H9 (cell line): ENCODE measurements at regions not wholly inside any gene's neighbourhood (a gene's known extent, or its start where the extent isn't known, plus 50 kb on each side); places are given as distances from the start of the nearest gene placed in this dataset.

Source experiments
- DNase-seq: peaks from one replicate; pipeline ENCODE4 v3.0.0-alpha.2; 2017
- H2AFZ ChIP-seq: one replicate; pipeline ENCODE4 v1.6.1; 2013; ENCODE audit warnings: mild to moderate bottlenecking, low read length, control low read depth, moderate library complexity
- H2AK5ac ChIP-seq: 2 replicates; pipeline ENCODE4 v1.6.1; 2013; ENCODE audit warnings: low read length, control low read depth, mixed read lengths; ENCODE audit not compliant: insufficient read length
- H2BK120ac ChIP-seq: one replicate; pipeline ENCODE4 v1.6.1; 2013; ENCODE audit warnings: low read depth, mild to moderate bottlenecking, low read length, control low read depth, inconsistent platforms; ENCODE audit not compliant: poor library complexity, severe bottlenecking
- H2BK12ac ChIP-seq: 2 replicates; pipeline ENCODE4 v1.6.1; 2013; ENCODE audit warnings: low read length, control low read depth, mixed read lengths, low read depth; ENCODE audit not compliant: insufficient read length
- H2BK15ac ChIP-seq: 2 replicates; pipeline ENCODE4 v1.6.1; 2013; ENCODE audit warnings: low read depth, low read length, control low read depth
- H2BK20ac ChIP-seq: one replicate; pipeline ENCODE4 v1.6.1; 2013; ENCODE audit warnings: low read depth, mild to moderate bottlenecking, low read length, control low read depth, inconsistent platforms; ENCODE audit not compliant: poor library complexity, severe bottlenecking
- H2BK5ac ChIP-seq: 2 replicates; pipeline ENCODE4 v1.6.1; 2013; ENCODE audit warnings: low read length, control low read depth, mixed read lengths; ENCODE audit not compliant: insufficient read length
- H3K14ac ChIP-seq: 2 replicates; pipeline ENCODE4 v1.6.1; 2013; ENCODE audit warnings: low read length, control low read depth; ENCODE audit not compliant: insufficient read depth
- H3K18ac ChIP-seq: 2 replicates; pipeline ENCODE4 v1.6.1; 2013; ENCODE audit warnings: low read depth, mild to moderate bottlenecking, mixed read lengths, low read length, control low read depth; ENCODE audit not compliant: insufficient read length
- H3K23ac ChIP-seq: 2 replicates; pipeline ENCODE4 v1.6.1; 2013; ENCODE audit warnings: low read length, control low read depth, mixed read lengths, low read depth; ENCODE audit not compliant: insufficient read length
- H3K23me2 ChIP-seq: 2 replicates; pipeline ENCODE4 v1.6.1; 2013; ENCODE audit warnings: low read depth, mild to moderate bottlenecking, mixed read lengths, low read length, control low read depth; ENCODE audit not compliant: insufficient read length, poor library complexity, severe bottlenecking
- H3K27ac ChIP-seq: 2 replicates; pipeline ENCODE4 v1.5.1; 2013; ENCODE audit warnings: low read length, control low read depth, mixed read lengths, low read depth; ENCODE audit not compliant: insufficient read length
- H3K27me3 ChIP-seq: 2 replicates; pipeline ENCODE4 v1.6.1; 2013; ENCODE audit warnings: low read length, control low read depth, inconsistent platforms; ENCODE audit not compliant: insufficient read depth
- H3K4ac ChIP-seq: 2 replicates; pipeline ENCODE4 v1.6.1; 2013; ENCODE audit warnings: low read depth, mild to moderate bottlenecking, control low read depth, inconsistent platforms, low read length, moderate library complexity
- H3K4me1 ChIP-seq: 2 replicates; pipeline ENCODE4 v1.6.1; 2013; ENCODE audit warnings: low read length, control low read depth, inconsistent platforms; ENCODE audit not compliant: insufficient read depth
- H3K4me2 ChIP-seq: 2 replicates; pipeline ENCODE4 v1.6.1; 2013; ENCODE audit warnings: low read length, control low read depth, mixed read lengths; ENCODE audit not compliant: insufficient read length, insufficient read depth
- H3K56ac ChIP-seq: 2 replicates; pipeline ENCODE4 v1.6.1; 2013; ENCODE audit warnings: low read depth, mild to moderate bottlenecking, mixed read lengths, low read length, control low read depth; ENCODE audit not compliant: insufficient read length
- H3K79me1 ChIP-seq: 2 replicates; pipeline ENCODE4 v1.6.1; 2013; ENCODE audit warnings: low read depth, mild to moderate bottlenecking, moderate library complexity, low read length, control low read depth, inconsistent platforms; ENCODE audit not compliant: insufficient read depth, poor library complexity, severe bottlenecking
- H3K79me2 ChIP-seq: 2 replicates; pipeline ENCODE4 v1.6.1; 2013; ENCODE audit warnings: low read length, control low read depth, inconsistent platforms; ENCODE audit not compliant: insufficient read depth
- H3K9ac ChIP-seq: 2 replicates; pipeline ENCODE4 v1.6.1; 2013; ENCODE audit warnings: low read length, control low read depth, mixed read lengths; ENCODE audit not compliant: insufficient read length; ENCODE audit errors: extremely low read depth
- H3K9me3 ChIP-seq: one replicate; pipeline ENCODE4 v1.6.1; 2013; ENCODE audit warnings: low read depth, low read length, inconsistent platforms; ENCODE audit not compliant: control insufficient read depth
- H3T11ph ChIP-seq: one replicate; pipeline ENCODE4 v1.6.1; 2013; ENCODE audit warnings: mild to moderate bottlenecking, low read length, control low read depth, inconsistent platforms
- H4K20me1 ChIP-seq: one replicate; pipeline ENCODE4 v1.6.1; 2013; ENCODE audit not compliant: control insufficient read depth, insufficient read length, insufficient read depth
- H4K5ac ChIP-seq: 2 replicates; pipeline ENCODE4 v1.6.1; 2013; ENCODE audit warnings: low read depth, mild to moderate bottlenecking, mixed read lengths, low read length, control low read depth; ENCODE audit not compliant: insufficient read length
- H4K8ac ChIP-seq: replicated peaks from 2 replicates; pipeline ENCODE4 v1.6.1; 2013; ENCODE audit warnings: low read length, control low read depth, mixed read lengths, low read depth; ENCODE audit not compliant: insufficient read length
- H4K91ac ChIP-seq: 2 replicates; pipeline ENCODE4 v1.6.1; 2013; ENCODE audit warnings: low read depth, mild to moderate bottlenecking, moderate library complexity, mixed read lengths, low read length, control low read depth; ENCODE audit not compliant: insufficient read length
- H3K27ac Mint-ChIP-seq, 3 experiments: 2 replicates in 2 of 3; 3 replicates in 1 of 3; pipeline ENCODE4 v1.8.0; 2020 to 2021; ENCODE audit warnings: mixed read lengths in 3 of 3, mild to moderate bottlenecking in 1 of 3, moderate library complexity in 1 of 3
- H3K27me3 Mint-ChIP-seq: 2 replicates; pipeline ENCODE4 v1.8.0; 2021; ENCODE audit warnings: low read depth, mild to moderate bottlenecking, moderate library complexity, mixed read lengths
- H3K36me3 Mint-ChIP-seq, 3 experiments: 2 replicates in 2 of 3; 3 replicates in 1 of 3; pipeline ENCODE4 v1.8.0; 2020 to 2021; ENCODE audit warnings: low read depth in 3 of 3, mixed read lengths in 3 of 3; ENCODE audit not compliant: insufficient read depth in 1 of 3
- H3K4me1 Mint-ChIP-seq, 2 experiments: 2 replicates each; pipeline ENCODE4 v1.8.0; 2020; ENCODE audit warnings: mixed read lengths in 2 of 2
- H3K4me3 Mint-ChIP-seq, 2 experiments: 2 replicates in 1 of 2; 3 replicates in 1 of 2; pipeline ENCODE4 v1.8.0; 2020 to 2021; ENCODE audit warnings: mild to moderate bottlenecking in 2 of 2, mixed read lengths in 2 of 2, moderate library complexity in 1 of 2
- H3K9me3 Mint-ChIP-seq, 2 experiments: 2 replicates in 1 of 2; 3 replicates in 1 of 2; pipeline ENCODE4 v1.8.0; 2020; ENCODE audit warnings: mild to moderate bottlenecking in 2 of 2, mixed read lengths in 2 of 2, moderate library complexity in 1 of 2
- CTCF ChIP-seq: fragments of 200-600 bp; sonication (generic); conservative IDR thresholded peaks from 3 replicates; pipeline ENCODE4 v1.8.0; 2021; ENCODE audit warnings: antibody characterized with exemption, mild to moderate bottlenecking
- WGBS: extraction: QIAGEN DNeasy Blood & Tissue Kit; methylation state at CpG from one replicate; pipeline ENCODE4 v1.1.7; 2013; ENCODE audit warnings: missing lambda C conversion rate, low lambda C conversion rate, mixed read lengths; ENCODE audit not compliant: insufficient read length; ENCODE audit errors: extremely low coverage; 5-methylcytosine and 5-hydroxymethylcytosine counted together

GRCh38 chr11:112352907-112353306 lies 92.2 kb upstream of the PLET1 start:
- Histone ChIP-seq H3K27ac (no peak overlapping the region), H2BK12ac (no peak overlapping the region), H3K14ac (no peak overlapping the region), H3K4me1 (no peaks in the 10 kb centered on the region; the same call in 1 of the 2 replicates), H3K9ac (no peak overlapping the region), H2AK5ac (no peak overlapping the region), H2BK5ac (no peak overlapping the region), H4K8ac (no peak overlapping the region), H2BK15ac (no peak overlapping the region), H3K23me2 (no peaks in the 10 kb centered on the region), H4K5ac (no peak overlapping the region), H2BK120ac (no peak overlapping the region), H4K20me1 (no peaks in the 10 kb centered on the region), H2BK20ac (no peak overlapping the region), H3T11ph (no peak overlapping the region), H3K27me3 (0 out of 2 replicates have a peak, but pooled peaks cover 4% of the 10 kb centered on the region), H3K9me3 (no peaks in the 10 kb centered on the region), H3K56ac (no peak overlapping the region), H3K4ac (no peak overlapping the region), H3K23ac (no peak overlapping the region), H3K79me2 (no peaks in the 10 kb centered on the region), H3K18ac (no peak overlapping the region), H4K91ac (no peak overlapping the region), H2AFZ (no peak overlapping the region), H3K4me2 (no peak overlapping the region), H3K79me1 (no peaks in the 10 kb centered on the region)
- H3K27ac Mint-ChIP-seq: no peak overlapping the region; a peak in 2 of 7 replicates
- H3K9me3 Mint-ChIP-seq: no peaks in the 10 kb centered on the region
- no peaks in the 10 kb centered on the region for H3K36me3 Mint-ChIP-seq
- H3K4me1 Mint-ChIP-seq: peaks cover 5 to 6% of the 10 kb centered on the region in 2 experiments
- H3K4me3 Mint-ChIP-seq: no peak overlapping the region
- no peak for TF ChIP-seq CTCF
- H3K27me3 Mint-ChIP-seq: 0 out of 2 replicates have a peak, but pooled peaks cover 4% of the 10 kb centered on the region
- DNase-seq: no peak
- WGBS: no CpG with 5 or more reads among the region's 2 CpGs
